A673 (cell line): ENCODE measurements at regions not wholly inside any gene's neighbourhood (a gene's known extent, or its start where the extent isn't known, plus 50 kb on each side); places are given as distances from the start of the nearest gene placed in this dataset.

Source experiments
- BruUV-seq: library from RNA; stranded (reverse); fragments of 400-500 nt; replicated peaks from 2 replicates; lab custom pipeline; 2021; lab: Mats Ljungman, UMichigan
- CTCF ChIA-PET: fragments of 300-600 bp; sonication (Branson Sonifier 250); formaldehyde crosslinking; loops from one replicate; lab custom pipeline; 2022; ENCODE audit warnings: antibody characterized with exemption; lab: Charles Lee
- POLR2A ChIA-PET: fragments of 300-600 bp; sonication (Branson Sonifier 250); formaldehyde crosslinking; loops from one replicate; lab custom pipeline; 2022; ENCODE audit warnings: antibody characterized with exemption; ENCODE audit not compliant: low non-redundant PET; lab: Charles Lee
- DNase-seq: peaks from one replicate; pipeline ENCODE4 v3.0.0-alpha.2; 2015; ENCODE audit warnings: low spot score
- H3K27ac ChIP-seq: fragments of 200-600 bp; sonication (generic); 2 replicates; pipeline ENCODE4 v1.5.1; 2016; ENCODE audit warnings: mixed run types, low read depth, mild to moderate bottlenecking, mixed read lengths, antibody characterized with exemption, low read length; ENCODE audit not compliant: poor library complexity, severe bottlenecking
- H3K27me3 ChIP-seq: fragments of 200-600 bp; sonication (generic); replicated peaks from 2 replicates; pipeline ENCODE4 v1.6.1; 2017; ENCODE audit warnings: mixed run types, low read depth, mild to moderate bottlenecking, mixed read lengths, antibody characterized with exemption, low read length; ENCODE audit not compliant: insufficient read depth, poor library complexity
- H3K36me3 ChIP-seq: fragments of 200-600 bp; sonication (generic); 2 replicates; pipeline ENCODE4 v1.6.1; 2016; ENCODE audit warnings: mixed run types, mild to moderate bottlenecking, mixed read lengths, antibody characterized with exemption, low read length; ENCODE audit not compliant: insufficient read depth, poor library complexity, severe bottlenecking
- H3K4me1 ChIP-seq: fragments of 200-600 bp; sonication (generic); 2 replicates; pipeline ENCODE4 v1.6.1; 2017; ENCODE audit warnings: mixed run types, mild to moderate bottlenecking, mixed read lengths, antibody characterized with exemption, low read length; ENCODE audit not compliant: insufficient read depth, poor library complexity, severe bottlenecking
- H3K4me3 ChIP-seq: fragments of 200-600 bp; sonication (generic); 2 replicates; pipeline ENCODE4 v1.5.1; 2016; ENCODE audit warnings: low read depth, mixed run types, mild to moderate bottlenecking, mixed read lengths, low read length; ENCODE audit not compliant: poor library complexity, severe bottlenecking
- H3K9me3 ChIP-seq: fragments of 200-600 bp; sonication (generic); 2 replicates; pipeline ENCODE4 v1.6.1; 2016; ENCODE audit warnings: mixed run types, low read depth, mild to moderate bottlenecking, mixed read lengths, antibody characterized with exemption, low read length; ENCODE audit not compliant: poor library complexity, severe bottlenecking
- EZH2 ChIP-seq: fragments of 200-600 bp; sonication (generic); IDR thresholded peaks from 2 replicates; pipeline ENCODE4 v1.6.1; 2017; ENCODE audit warnings: borderline replicate concordance, low read depth, mild to moderate bottlenecking, mixed read lengths, antibody characterized with exemption, low read length; ENCODE audit not compliant: poor library complexity, severe bottlenecking
- intact Hi-C: fragments of 100-400 bp; cut with micrococcal nuclease; formaldehyde crosslinking; loops from one replicate; pipeline ENCODE4 v1.10.0; 2022; ENCODE audit not compliant: unreplicated experiment
- TF ChIP-seq, protein P1 (sequence below): fragments of 300-800, 200-600 bp; sonication (generic); conservative IDR thresholded peaks from 2 replicates; pipeline ENCODE4 v1.5.1; 2017; ENCODE audit warnings: low read depth, mild to moderate bottlenecking, antibody characterized with exemption, low read length, moderate library complexity, mixed read lengths

GRCh38 chr1:200272481-200273068, 137.3 kb downstream of the ZNF281 start:
- Histone ChIP-seq H3K27me3 (no peaks in the 10 kb centered on the region), H3K4me1 (no peaks in the 10 kb centered on the region), H3K4me3 (no peak overlapping the region), H3K36me3 (no peaks in the 10 kb centered on the region), H3K9me3 (no peaks in the 10 kb centered on the region), H3K27ac (no peak overlapping the region)
- intact Hi-C loops = loop anchor here (10.0 kb wide), 1 partner anchor 128 kb away; no protein-coding TSS in a partner anchor
- POLR2A ChIA-PET = no interaction called here
- DNase-seq = no peak
- TF ChIP-seq, protein P1, sequence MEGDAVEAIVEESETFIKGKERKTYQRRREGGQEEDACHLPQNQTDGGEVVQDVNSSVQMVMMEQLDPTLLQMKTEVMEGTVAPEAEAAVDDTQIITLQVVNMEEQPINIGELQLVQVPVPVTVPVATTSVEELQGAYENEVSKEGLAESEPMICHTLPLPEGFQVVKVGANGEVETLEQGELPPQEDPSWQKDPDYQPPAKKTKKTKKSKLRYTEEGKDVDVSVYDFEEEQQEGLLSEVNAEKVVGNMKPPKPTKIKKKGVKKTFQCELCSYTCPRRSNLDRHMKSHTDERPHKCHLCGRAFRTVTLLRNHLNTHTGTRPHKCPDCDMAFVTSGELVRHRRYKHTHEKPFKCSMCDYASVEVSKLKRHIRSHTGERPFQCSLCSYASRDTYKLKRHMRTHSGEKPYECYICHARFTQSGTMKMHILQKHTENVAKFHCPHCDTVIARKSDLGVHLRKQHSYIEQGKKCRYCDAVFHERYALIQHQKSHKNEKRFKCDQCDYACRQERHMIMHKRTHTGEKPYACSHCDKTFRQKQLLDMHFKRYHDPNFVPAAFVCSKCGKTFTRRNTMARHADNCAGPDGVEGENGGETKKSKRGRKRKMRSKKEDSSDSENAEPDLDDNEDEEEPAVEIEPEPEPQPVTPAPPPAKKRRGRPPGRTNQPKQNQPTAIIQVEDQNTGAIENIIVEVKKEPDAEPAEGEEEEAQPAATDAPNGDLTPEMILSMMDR = no peak
- no peak for TF ChIP-seq EZH2
- BruUV-seq = no TSS peak
- CTCF ChIA-PET = no interaction called here

GRCh38 chr1:200269256-200269655, 140.6 kb downstream of the ZNF281 start:
- DNase-seq = no peak
- H3K9me3 ChIP-seq = no peaks in the 10 kb centered on the region
- no peaks in the 10 kb centered on the region for H3K4me1 ChIP-seq
- ChIA-PET CTCF (no interaction called here), POLR2A (no interaction called here)
- no peak overlapping the region for H3K4me3 ChIP-seq
- no peaks in the 10 kb centered on the region for H3K36me3 ChIP-seq
- TF ChIP-seq, protein P1 = no peak
- TF ChIP-seq EZH2 = no peak
- no TSS peak for BruUV-seq
- no peak overlapping the region for H3K27ac ChIP-seq
- intact Hi-C loops = no loop called here
- H3K27me3 ChIP-seq = no peaks in the 10 kb centered on the region

GRCh38 chr1:200267937-200268336, 141.9 kb downstream of the ZNF281 start:
- no peak for TF ChIP-seq EZH2
- TF ChIP-seq, protein P1 = no peak
- Histone ChIP-seq H3K4me1 (no peaks in the 10 kb centered on the region), H3K36me3 (no peaks in the 10 kb centered on the region), H3K4me3 (no peak overlapping the region), H3K27me3 (no peaks in the 10 kb centered on the region), H3K27ac (no peak overlapping the region), H3K9me3 (no peaks in the 10 kb centered on the region)
- DNase-seq = no peak
- ChIA-PET CTCF (no interaction called here), POLR2A (no interaction called here)
- no TSS peak for BruUV-seq
- intact Hi-C loops = no loop called here
